Neutrophil (primary cell): ENCODE measurements at regions not wholly inside any gene's neighbourhood (a gene's known extent, or its start where the extent isn't known, plus 50 kb on each side); places are given as distances from the start of the nearest gene placed in this dataset.

Source experiments
- H3K27ac ChIP-seq: fragments of 200-600 bp; sonication (generic); 2 replicates; pipeline ENCODE4 v1.5.1; 2016; ENCODE audit warnings: mild to moderate bottlenecking, moderate library complexity
- H3K27me3 ChIP-seq: fragments of 200-600 bp; sonication (generic); 2 replicates; pipeline ENCODE4 v1.6.0; 2016; ENCODE audit warnings: mild to moderate bottlenecking
- H3K36me3 ChIP-seq: fragments of 200-600 bp; sonication (generic); 2 replicates; pipeline ENCODE4 v1.5.1; 2017
- H3K4me1 ChIP-seq, 2 experiments: fragments of 200-600 bp in 1 of 2; sonication (generic) in 1 of 2; 1 replicate in 1 of 2; 2 replicates in 1 of 2; pipeline versions ENCODE4 v1.5.1 to v1.6.1; 2013 to 2016; ENCODE audit warnings: low read depth in 1 of 2, low read length in 1 of 2, mild to moderate bottlenecking in 1 of 2, moderate library complexity in 1 of 2; ENCODE audit not compliant: control insufficient read depth in 1 of 2, insufficient read depth in 1 of 2
- H3K4me3 ChIP-seq, 2 experiments: fragments of 200-600 bp in 1 of 2; sonication (generic) in 1 of 2; 1 replicate in 1 of 2; 2 replicates in 1 of 2; pipeline ENCODE4 v1.5.1; 2013 to 2016; ENCODE audit warnings: low read depth in 1 of 2, low read length in 1 of 2, mild to moderate bottlenecking in 1 of 2, moderate library complexity in 1 of 2
- H3K9me3 ChIP-seq: fragments of 200-600 bp; sonication (generic); 2 replicates; pipeline ENCODE4 v1.5.1; 2016
- TF ChIP-seq, protein P1 (sequence below): fragments of 200-600 bp; sonication (generic); IDR thresholded peaks from 2 replicates; pipeline ENCODE4 v1.5.1; 2016; ENCODE audit warnings: antibody characterized with exemption

DNA sequence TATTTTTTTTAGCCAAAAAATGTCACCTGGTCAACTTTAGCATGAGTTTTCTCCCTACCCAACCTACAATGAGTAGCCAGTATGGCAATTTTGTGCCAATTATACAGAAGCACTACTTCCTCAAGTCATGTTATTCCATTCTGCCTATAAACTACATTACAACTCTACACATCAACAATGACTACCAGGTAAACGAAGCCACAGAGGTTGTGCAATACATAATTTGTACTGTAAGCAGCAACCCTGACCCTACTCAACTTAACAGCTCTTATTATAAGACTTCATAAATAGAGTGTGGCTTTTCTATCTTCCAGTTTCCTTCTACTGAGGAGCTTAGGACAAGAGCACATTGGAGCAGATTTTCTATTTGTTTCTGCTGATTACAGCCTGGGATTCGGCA, 160.5 kb downstream of the HS3ST1 start:
- no peak overlapping the region for H3K27ac ChIP-seq
- TF ChIP-seq, protein P1, sequence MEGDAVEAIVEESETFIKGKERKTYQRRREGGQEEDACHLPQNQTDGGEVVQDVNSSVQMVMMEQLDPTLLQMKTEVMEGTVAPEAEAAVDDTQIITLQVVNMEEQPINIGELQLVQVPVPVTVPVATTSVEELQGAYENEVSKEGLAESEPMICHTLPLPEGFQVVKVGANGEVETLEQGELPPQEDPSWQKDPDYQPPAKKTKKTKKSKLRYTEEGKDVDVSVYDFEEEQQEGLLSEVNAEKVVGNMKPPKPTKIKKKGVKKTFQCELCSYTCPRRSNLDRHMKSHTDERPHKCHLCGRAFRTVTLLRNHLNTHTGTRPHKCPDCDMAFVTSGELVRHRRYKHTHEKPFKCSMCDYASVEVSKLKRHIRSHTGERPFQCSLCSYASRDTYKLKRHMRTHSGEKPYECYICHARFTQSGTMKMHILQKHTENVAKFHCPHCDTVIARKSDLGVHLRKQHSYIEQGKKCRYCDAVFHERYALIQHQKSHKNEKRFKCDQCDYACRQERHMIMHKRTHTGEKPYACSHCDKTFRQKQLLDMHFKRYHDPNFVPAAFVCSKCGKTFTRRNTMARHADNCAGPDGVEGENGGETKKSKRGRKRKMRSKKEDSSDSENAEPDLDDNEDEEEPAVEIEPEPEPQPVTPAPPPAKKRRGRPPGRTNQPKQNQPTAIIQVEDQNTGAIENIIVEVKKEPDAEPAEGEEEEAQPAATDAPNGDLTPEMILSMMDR, result no peak
- no peaks in the 10 kb centered on the region for H3K27me3 ChIP-seq
- H3K36me3 ChIP-seq, result no peaks in the 10 kb centered on the region
- H3K9me3 ChIP-seq, result no peaks in the 10 kb centered on the region
- H3K4me1 ChIP-seq, result no peaks in the 10 kb centered on the region
- no peak overlapping the region for H3K4me3 ChIP-seq

DNA sequence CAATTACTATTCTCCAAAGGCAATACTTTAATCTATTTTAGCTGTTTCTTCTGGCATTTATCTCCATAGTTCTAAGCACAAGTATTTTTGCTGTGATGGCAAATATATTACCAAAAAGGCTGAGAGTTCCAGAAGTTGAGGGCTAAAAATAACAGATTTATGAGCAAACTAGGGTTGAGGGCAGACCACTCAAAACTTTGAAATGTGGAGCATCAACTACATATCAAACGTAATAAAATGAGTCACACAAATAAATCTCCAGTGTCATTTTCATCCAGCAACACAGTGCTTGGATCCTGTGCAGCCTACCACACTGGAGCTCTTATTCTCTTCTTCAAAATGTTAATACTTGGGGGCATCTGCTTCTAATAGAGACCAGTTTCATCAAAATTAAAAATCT, 163.9 kb downstream of the HS3ST1 start:
- Histone ChIP-seq H3K9me3 (no peaks in the 10 kb centered on the region), H3K27me3 (no peaks in the 10 kb centered on the region), H3K4me1 (no peaks in the 10 kb centered on the region), H3K36me3 (no peaks in the 10 kb centered on the region), H3K27ac (no peak overlapping the region), H3K4me3 (no peak overlapping the region)
- TF ChIP-seq, protein P1, result no peak

DNA sequence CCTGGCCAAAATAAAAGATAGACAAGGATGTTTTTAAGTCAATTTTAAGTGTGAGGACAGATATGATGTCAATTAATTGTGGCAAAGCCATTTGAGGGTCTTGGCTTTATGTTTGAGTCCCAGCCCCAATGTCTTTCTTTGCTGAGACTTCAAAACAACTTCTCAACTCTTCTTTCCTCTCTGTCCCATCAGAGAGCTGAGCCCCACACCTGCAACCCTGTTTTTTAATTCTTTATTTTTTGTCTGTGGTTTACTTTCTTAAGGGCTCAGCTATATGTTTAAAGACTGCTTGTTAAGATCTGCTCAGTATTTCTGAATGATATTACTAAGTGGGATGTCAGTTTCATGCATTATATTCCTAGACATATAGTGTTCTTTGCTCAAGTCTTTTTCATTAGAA, 164.3 kb downstream of the HS3ST1 start:
- Histone ChIP-seq H3K36me3 (no peaks in the 10 kb centered on the region), H3K27ac (no peak overlapping the region), H3K9me3 (no peaks in the 10 kb centered on the region), H3K4me3 (no peak overlapping the region), H3K4me1 (no peaks in the 10 kb centered on the region), H3K27me3 (no peaks in the 10 kb centered on the region)
- TF ChIP-seq, protein P1, result no peak

DNA sequence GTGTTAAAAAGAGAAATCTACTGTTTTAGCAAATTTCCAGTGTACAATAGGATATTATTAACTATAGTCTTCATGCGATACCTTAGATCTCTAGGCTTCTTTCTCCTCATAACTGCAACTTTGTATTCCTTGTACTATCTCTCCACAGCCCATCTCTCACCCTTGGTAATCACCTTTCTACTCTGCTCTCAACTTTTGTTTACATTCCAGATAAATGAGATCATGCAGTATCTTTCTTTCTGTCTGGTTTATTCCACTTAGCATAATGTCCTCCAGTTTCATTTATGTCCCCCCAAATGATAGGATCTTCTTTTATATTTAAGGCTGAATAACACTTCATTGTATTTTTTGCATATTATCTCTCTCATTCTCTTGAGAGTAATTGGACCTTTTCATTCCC, 165.5 kb downstream of the HS3ST1 start:
- TF ChIP-seq, protein P1, result no peak

DNA sequence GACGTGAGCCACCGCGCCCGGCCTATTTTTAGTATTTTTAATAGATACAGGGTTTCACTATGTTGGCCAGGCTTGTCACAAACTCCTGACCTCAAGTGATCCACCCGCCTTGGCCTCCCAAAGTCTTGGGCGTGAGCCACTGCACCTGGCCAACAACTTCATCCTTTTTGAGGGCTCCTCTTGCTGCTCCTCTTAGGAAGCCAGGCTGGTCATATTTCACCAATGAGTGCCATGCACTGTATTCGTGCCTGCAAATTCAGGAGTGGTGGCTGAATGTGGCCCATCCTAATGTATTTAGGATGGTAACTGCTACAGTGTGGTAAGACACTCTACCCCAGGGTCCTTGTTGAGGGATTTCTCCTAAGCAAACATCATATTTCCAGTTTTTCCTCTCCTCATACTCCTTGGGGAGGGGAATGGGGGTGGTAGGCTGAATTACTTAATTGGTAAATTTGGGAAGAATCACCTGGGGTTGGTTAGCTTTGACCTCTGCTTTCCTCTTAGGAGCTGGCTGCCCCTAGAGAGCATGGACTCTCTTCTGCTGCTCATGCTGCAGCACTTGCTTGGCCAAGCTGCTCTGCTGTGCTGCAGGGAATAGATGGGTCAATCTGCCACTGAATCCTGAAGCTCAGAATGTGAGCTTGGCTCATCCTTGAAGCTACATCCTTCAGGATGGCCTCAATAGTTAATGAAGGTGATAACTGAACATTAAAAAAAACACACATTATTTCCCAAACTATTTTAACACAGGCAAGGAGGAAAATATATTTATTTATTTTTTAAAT, 167.4 kb downstream of the HS3ST1 start:
- TF ChIP-seq, protein P1, result no peak
- Histone ChIP-seq H3K4me3 (no peak overlapping the region), H3K36me3 (no peaks in the 10 kb centered on the region), H3K27ac (no peak overlapping the region), H3K4me1 (no peaks in the 10 kb centered on the region), H3K9me3 (no peaks in the 10 kb centered on the region), H3K27me3 (no peaks in the 10 kb centered on the region)

More for the DNA sequence above, 165.5 kb downstream of the HS3ST1 start:
- H3K36me3 ChIP-seq, result no peaks in the 10 kb centered on the region
- no peaks in the 10 kb centered on the region for H3K9me3 ChIP-seq
- no peak overlapping the region for H3K27ac ChIP-seq
- no peaks in the 10 kb centered on the region for H3K27me3 ChIP-seq
- no peak overlapping the region for H3K4me3 ChIP-seq
- no peaks in the 10 kb centered on the region for H3K4me1 ChIP-seq
